ENCODE measurements at regions not wholly inside any gene's neighbourhood (a gene's known extent, or its start where the extent isn't known, plus 50 kb on each side); places are given as distances from the start of the nearest gene placed in this dataset.

- Histone ChIP-seq H3K36me3 (ENCODE audit: low read depth, low read length) (no peaks in the 10 kb centered on the region), H3K9ac (ENCODE audit: low read length) (no peak overlapping the region), H3K27me3 (ENCODE audit: low read length) (no peaks in the 10 kb centered on the region), H3K79me2 (ENCODE audit: low read length) (no peaks in the 10 kb centered on the region), H3K9me3 (ENCODE audit: low read length) (peaks cover 27% of the 10 kb centered on the region; the same call in 1 of the 2 replicates), H4K20me1 (ENCODE audit: low read length) (no peaks in the 10 kb centered on the region), H3K9me2 (replicated peaks; ENCODE audit: low read length) (no peaks in the 10 kb centered on the region), H3K4me3 (ENCODE audit: low read length) (no peak overlapping the region), H3K4me1 (ENCODE audit: insufficient read depth, low read length) (no peaks in the 10 kb centered on the region), H2AFZ (ENCODE audit: low read length) (no peak overlapping the region), H3F3A (ENCODE audit: low read length, unreplicated experiment) (no peaks in the 10 kb centered on the region), H3K4me2 (ENCODE audit: low read length) (no peak overlapping the region), H3K27ac (ENCODE audit: low read length) (no peak overlapping the region)
- intact Hi-C loops (cut with micrococcal nuclease): no loop called here
- BruUV-seq (replicated peaks): no TSS peak
- CTCF ChIA-PET: no interaction called here
- TF ChIP-seq EZH2phosphoT487 (IDR thresholded peaks at IDR 0.05; ENCODE audit: borderline replicate concordance, low read length) (no peak), CTCF (conservative IDR thresholded peaks at IDR 0.05; ENCODE audit: low read depth, low read length) (no peak), EZH2 (IDR thresholded peaks at IDR 0.05; ENCODE audit: low read length, unreplicated experiment) (no peak)
- no peak for ATAC-seq
- POLR2A ChIA-PET (ENCODE audit: unreplicated experiment): no interaction called here
- DNase-seq: no peak
These were observed 204.9 kb upstream of the DUSP10 start for GRCh38 chr1:221946768-221947167.

GRCh38 chr1:221945669-221946068 is 203.8 kb upstream of the DUSP10 start:
- Histone ChIP-seq H3K4me2 (ENCODE audit: low read length) (no peak overlapping the region), H4K20me1 (ENCODE audit: low read length) (no peaks in the 10 kb centered on the region), H3K36me3 (ENCODE audit: low read depth, low read length) (no peaks in the 10 kb centered on the region), H3K4me3 (ENCODE audit: low read length) (no peak overlapping the region), H3K9ac (ENCODE audit: low read length) (no peak overlapping the region), H3K9me3 (ENCODE audit: low read length) (peaks cover 27% of the 10 kb centered on the region; the same call in 1 of the 2 replicates), H3F3A (ENCODE audit: low read length, unreplicated experiment) (no peaks in the 10 kb centered on the region), H3K9me2 (replicated peaks; ENCODE audit: low read length) (no peaks in the 10 kb centered on the region), H3K79me2 (ENCODE audit: low read length) (no peaks in the 10 kb centered on the region), H3K27me3 (ENCODE audit: low read length) (no peaks in the 10 kb centered on the region), H3K4me1 (ENCODE audit: insufficient read depth, low read length) (no peaks in the 10 kb centered on the region), H3K27ac (ENCODE audit: low read length) (no peak overlapping the region), H2AFZ (ENCODE audit: low read length) (no peak overlapping the region)
- intact Hi-C loops (cut with micrococcal nuclease): no loop called here
- DNase-seq: no peak
- 0 out of 2 replicates have a peak, but pooled peaks have one; percentile 25 for TF ChIP-seq CTCF (conservative IDR thresholded peaks at IDR 0.05; ENCODE audit: low read depth, low read length)
- TF ChIP-seq EZH2phosphoT487 (IDR thresholded peaks at IDR 0.05; ENCODE audit: borderline replicate concordance, low read length): no peak
- TF ChIP-seq EZH2 (IDR thresholded peaks at IDR 0.05; ENCODE audit: low read length, unreplicated experiment): no peak
- CTCF ChIA-PET: no interaction called here
- POLR2A ChIA-PET (ENCODE audit: unreplicated experiment): interaction anchor here (0.6 kb wide), 2 partner anchors 23 to 77 kb away, joined by 3 read pairs; no protein-coding TSS in a partner anchor
- BruUV-seq (replicated peaks): no TSS peak
- ATAC-seq: no peak

- no peaks in the 10 kb centered on the region for H4K20me1 ChIP-seq (ENCODE audit: low read length)
- H2AFZ ChIP-seq (ENCODE audit: low read length): no peak overlapping the region
- H3K4me1 ChIP-seq (ENCODE audit: insufficient read depth, low read length): no peaks in the 10 kb centered on the region
- TF ChIP-seq CTCF (conservative IDR thresholded peaks at IDR 0.05; ENCODE audit: low read depth, low read length): no peak
- no peak overlapping the region for H3K27ac ChIP-seq (ENCODE audit: low read length)
- BruUV-seq (replicated peaks): no TSS peak
- DNase-seq (no peak), ATAC-seq (no peak)
- H3K4me2 ChIP-seq (ENCODE audit: low read length): no peak overlapping the region
- intact Hi-C loops (cut with micrococcal nuclease): no loop called here
- POLR2A ChIA-PET (ENCODE audit: unreplicated experiment): no interaction called here
- no peak overlapping the region for H3K9ac ChIP-seq (ENCODE audit: low read length)
- no peaks in the 10 kb centered on the region for H3K9me2 ChIP-seq (replicated peaks; ENCODE audit: low read length)
- H3F3A ChIP-seq (ENCODE audit: low read length, unreplicated experiment): no peaks in the 10 kb centered on the region
- no peaks in the 10 kb centered on the region for H3K36me3 ChIP-seq (ENCODE audit: low read depth, low read length)
- CTCF ChIA-PET: no interaction called here
- no peaks in the 10 kb centered on the region for H3K27me3 ChIP-seq (ENCODE audit: low read length)
- H3K4me3 ChIP-seq (ENCODE audit: low read length): no peak overlapping the region
- peaks cover 27% of the 10 kb centered on the region; the same call in 1 of the 2 replicates for H3K9me3 ChIP-seq (ENCODE audit: low read length)
- H3K79me2 ChIP-seq (ENCODE audit: low read length): no peaks in the 10 kb centered on the region
These were observed 202.5 kb upstream of the DUSP10 start for GRCh38 chr1:221944247-221944870.

Measured in PC-3 (cell line).